H1 (cell line): ENCODE measurements at regions not wholly inside any gene's neighbourhood (a gene's known extent, or its start where the extent isn't known, plus 50 kb on each side); places are given as distances from the start of the nearest gene placed in this dataset.

Experiments
- BACH1 ChIP-seq: IDR thresholded peaks from 2 replicates; pipeline ENCODE4 v1.6.1; 2012; ENCODE audit warnings: low read length, improper control_type of control experiment
- BCL11A ChIP-seq, 2 experiments: IDR thresholded peaks; one replicate each; pipeline ENCODE4 v1.6.1; 2011; ENCODE audit warnings: low read depth in 2 of 2, low read length in 2 of 2, mild to moderate bottlenecking in 2 of 2
- BRCA1 ChIP-seq: IDR thresholded peaks from 2 replicates; pipeline ENCODE4 v1.6.1; 2012; ENCODE audit warnings: low read depth, low read length, improper control_type of control experiment
- CHD1 ChIP-seq: IDR thresholded peaks from 2 replicates; pipeline ENCODE4 v1.6.1; 2012; ENCODE audit warnings: low read depth, low read length, improper control_type of control experiment
- CREB1 ChIP-seq: IDR thresholded peaks from 2 replicates; pipeline ENCODE4 v1.6.1; 2012; ENCODE audit warnings: inconsistent platforms
- EGR1 ChIP-seq: IDR thresholded peaks from 2 replicates; pipeline ENCODE4 v1.6.1; 2011; ENCODE audit warnings: low read depth, low read length, borderline replicate concordance
- GTF2F1 ChIP-seq: IDR thresholded peaks from 2 replicates; pipeline ENCODE4 v1.6.1; 2012; ENCODE audit warnings: low read depth, low read length, improper control_type of control experiment, borderline replicate concordance
- HDAC2 ChIP-seq, 2 experiments: fragments of 300-600 bp in 1 of 2; sonication (generic) in 1 of 2; IDR thresholded peaks; 2 replicates each; pipeline ENCODE4 v1.6.1; 2011 to 2012; ENCODE audit warnings: low read depth in 2 of 2, low read length in 2 of 2, mild to moderate bottlenecking in 2 of 2, moderate library complexity in 2 of 2, borderline replicate concordance in 1 of 2, inconsistent platforms in 1 of 2
- MAFK ChIP-seq: IDR thresholded peaks from 2 replicates; pipeline ENCODE4 v1.6.1; 2012; ENCODE audit warnings: low read depth, mild to moderate bottlenecking, improper control_type of control experiment, low read length
- PHF8 ChIP-seq: fragments of 200-600 bp; sonication (generic); conservative IDR thresholded peaks from 2 replicates; pipeline ENCODE4 v1.7.1; 2012; ENCODE audit warnings: low read depth, mild to moderate bottlenecking, inconsistent platforms, low read length, moderate library complexity
- POLR2AphosphoS5 ChIP-seq: IDR thresholded peaks from 2 replicates; pipeline ENCODE4 v1.6.1; 2011; ENCODE audit warnings: low read depth, low read length
- RBBP5 ChIP-seq: IDR thresholded peaks from 2 replicates; pipeline ENCODE4 v1.7.1; 2012; ENCODE audit warnings: low read depth, mild to moderate bottlenecking, inconsistent platforms, low read length, moderate library complexity, borderline replicate concordance
- RFX5 ChIP-seq: IDR thresholded peaks from 2 replicates; pipeline ENCODE4 v1.6.1; 2011; ENCODE audit warnings: low read depth, low read length, improper control_type of control experiment, borderline replicate concordance
- RNF2 ChIP-seq: fragments of 200-900, 300-1000 bp; sonication (generic); IDR thresholded peaks from 2 replicates; pipeline ENCODE4 v1.7.1; 2016; ENCODE audit warnings: borderline replicate concordance, low read depth, mild to moderate bottlenecking, antibody characterized with exemption, low read length; ENCODE audit not compliant: poor library complexity, severe bottlenecking; ENCODE audit errors: missing control alignments
- SIN3A ChIP-seq, 2 experiments: IDR thresholded peaks in 1 of 2; conservative IDR thresholded peaks in 1 of 2; 2 replicates each; pipeline ENCODE4 v1.6.1; 2011 to 2012; ENCODE audit warnings: low read length in 2 of 2, improper control_type of control experiment in 1 of 2, low read depth in 1 of 2, mild to moderate bottlenecking in 1 of 2
- SRF ChIP-seq: IDR thresholded peaks from 2 replicates; pipeline ENCODE4 v1.6.1; 2011; ENCODE audit warnings: mild to moderate bottlenecking, low read depth, low read length, moderate library complexity
- TAF1 ChIP-seq: IDR thresholded peaks from 2 replicates; pipeline ENCODE4 v1.6.1; 2011; ENCODE audit warnings: mild to moderate bottlenecking, low read depth, low read length
- TAF7 ChIP-seq: optimal IDR thresholded peaks from 2 replicates; pipeline ENCODE3; 2011; ENCODE audit warnings: low read depth, mild to moderate bottlenecking, inconsistent platforms, low read length, moderate library complexity, borderline replicate concordance
- TEAD4 ChIP-seq: IDR thresholded peaks from 2 replicates; pipeline ENCODE4 v1.6.1; 2012; ENCODE audit warnings: low read depth, low read length, inconsistent platforms, mixed read lengths
- TF ChIP-seq, protein P1 (sequence below), 3 experiments: IDR thresholded peaks; 1 replicate in 2 of 3; 2 replicates in 1 of 3; pipeline versions ENCODE4 v1.5.1 to v1.6.1; 2011; ENCODE audit warnings: low read length in 3 of 3, mild to moderate bottlenecking in 3 of 3, inconsistent platforms in 2 of 3, low read depth in 1 of 3, moderate library complexity in 1 of 3; ENCODE audit not compliant: insufficient read depth in 1 of 3; ENCODE audit errors: control extremely low read depth in 1 of 3
- TF ChIP-seq, protein P2 (sequence below): IDR thresholded peaks from 2 replicates; pipeline ENCODE4 v1.6.1; 2012; ENCODE audit warnings: inconsistent platforms

GRCh38 chr13:50081679-50082425, 66.6 kb downstream of the KCNRG start (continued):
- TF ChIP-seq TAF7 (no peak), SIN3A (conservative IDR thresholded peaks at IDR 0.05 in 1 of 2, IDR thresholded peaks at IDR 0.05 in 1 of 2; ENCODE audit: low read depth in 1 of 2, low read length in 2 of 2) (peak; percentile 9 to 80; a peak in 3 of 4 replicates), BRCA1 (no peak), BCL11A (IDR thresholded peaks at IDR 0.05; ENCODE audit: low read depth in 2 of 2, low read length in 2 of 2) (no peak), PHF8 (peak; percentile 36; the same call in 1 of the 2 replicates), POLR2AphosphoS5 (peak; percentile 37), EGR1 (0 out of 2 replicates have a peak, but pooled peaks have one; percentile 18), CREB1 (0 out of 2 replicates have a peak, but pooled peaks have one; percentile 29), BACH1 (no peak), MAFK (no peak), RFX5 (no peak), RNF2 (no peak), SRF (no peak), HDAC2 (IDR thresholded peaks at IDR 0.05; ENCODE audit: borderline replicate concordance in 1 of 2, low read depth in 2 of 2, low read length in 2 of 2) (no peak; a peak in 1 of 4 replicates), TEAD4 (peak; percentile 91), RBBP5 (no peak), GTF2F1 (no peak), TAF1 (peak; percentile 64), CHD1 (no peak)
- TF ChIP-seq, protein P1, sequence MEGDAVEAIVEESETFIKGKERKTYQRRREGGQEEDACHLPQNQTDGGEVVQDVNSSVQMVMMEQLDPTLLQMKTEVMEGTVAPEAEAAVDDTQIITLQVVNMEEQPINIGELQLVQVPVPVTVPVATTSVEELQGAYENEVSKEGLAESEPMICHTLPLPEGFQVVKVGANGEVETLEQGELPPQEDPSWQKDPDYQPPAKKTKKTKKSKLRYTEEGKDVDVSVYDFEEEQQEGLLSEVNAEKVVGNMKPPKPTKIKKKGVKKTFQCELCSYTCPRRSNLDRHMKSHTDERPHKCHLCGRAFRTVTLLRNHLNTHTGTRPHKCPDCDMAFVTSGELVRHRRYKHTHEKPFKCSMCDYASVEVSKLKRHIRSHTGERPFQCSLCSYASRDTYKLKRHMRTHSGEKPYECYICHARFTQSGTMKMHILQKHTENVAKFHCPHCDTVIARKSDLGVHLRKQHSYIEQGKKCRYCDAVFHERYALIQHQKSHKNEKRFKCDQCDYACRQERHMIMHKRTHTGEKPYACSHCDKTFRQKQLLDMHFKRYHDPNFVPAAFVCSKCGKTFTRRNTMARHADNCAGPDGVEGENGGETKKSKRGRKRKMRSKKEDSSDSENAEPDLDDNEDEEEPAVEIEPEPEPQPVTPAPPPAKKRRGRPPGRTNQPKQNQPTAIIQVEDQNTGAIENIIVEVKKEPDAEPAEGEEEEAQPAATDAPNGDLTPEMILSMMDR (IDR thresholded peaks at IDR 0.05; ENCODE audit: control extremely low read depth in 1 of 3, insufficient read depth in 1 of 3, low read depth in 1 of 3, low read length in 3 of 3) = peak in 1 of 3 experiments; percentile 15; a peak in 1 of 4 replicates
- TF ChIP-seq, protein P2, sequence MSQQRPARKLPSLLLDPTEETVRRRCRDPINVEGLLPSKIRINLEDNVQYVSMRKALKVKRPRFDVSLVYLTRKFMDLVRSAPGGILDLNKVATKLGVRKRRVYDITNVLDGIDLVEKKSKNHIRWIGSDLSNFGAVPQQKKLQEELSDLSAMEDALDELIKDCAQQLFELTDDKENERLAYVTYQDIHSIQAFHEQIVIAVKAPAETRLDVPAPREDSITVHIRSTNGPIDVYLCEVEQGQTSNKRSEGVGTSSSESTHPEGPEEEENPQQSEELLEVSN = peak; percentile 22
